MM.1S (cell line): ENCODE measurements at regions not wholly inside any gene's neighbourhood (a gene's known extent, or its start where the extent isn't known, plus 50 kb on each side); places are given as distances from the start of the nearest gene placed in this dataset.

ENCODE experiments used
- DNase-seq: peaks from one replicate; pipeline ENCODE4 v3.0.0-alpha.2; 2015
- H2AFZ ChIP-seq: fragments of 300-600 bp; sonication (generic); 2 replicates; pipeline ENCODE4 v1.6.0; 2016; ENCODE audit warnings: antibody characterized with exemption, low read length
- H3F3A ChIP-seq: fragments of 300-600 bp; sonication (generic); 2 replicates; pipeline ENCODE4 v1.6.1; 2016; ENCODE audit warnings: mild to moderate bottlenecking, antibody characterized with exemption, low read length, moderate library complexity, mixed read lengths; ENCODE audit not compliant: insufficient read depth
- H3K27ac ChIP-seq: fragments of 300-600 bp; sonication (generic); 2 replicates; pipeline ENCODE4 v1.5.1; 2016; ENCODE audit warnings: mild to moderate bottlenecking, low read length
- H3K27me3 ChIP-seq: fragments of 300-600 bp; sonication (generic); replicated peaks from 2 replicates; pipeline ENCODE4 v1.6.0; 2016; ENCODE audit warnings: low read length; ENCODE audit not compliant: insufficient read depth
- H3K36me3 ChIP-seq: fragments of 300-600 bp; sonication (generic); replicated peaks from 2 replicates; pipeline ENCODE4 v1.6.1; 2016; ENCODE audit warnings: mild to moderate bottlenecking, low read length, mixed read lengths; ENCODE audit not compliant: insufficient read depth
- H3K4me1 ChIP-seq: fragments of 300-600 bp; sonication (generic); 2 replicates; pipeline ENCODE4 v1.6.1; 2016; ENCODE audit warnings: low read length, mixed read lengths
- H3K4me2 ChIP-seq: fragments of 300-600 bp; sonication (generic); 2 replicates; pipeline ENCODE4 v1.6.0; 2016; ENCODE audit warnings: low read depth, low read length
- H3K4me3 ChIP-seq: fragments of 300-600 bp; sonication (generic); 2 replicates; pipeline ENCODE4 v1.5.1; 2016; ENCODE audit warnings: low read length, mixed read lengths
- H3K79me2 ChIP-seq: fragments of 300-600 bp; sonication (generic); 2 replicates; pipeline ENCODE4 v1.6.1; 2016; ENCODE audit warnings: mixed run types, low read length, mixed read lengths
- H3K9ac ChIP-seq: fragments of 300-600 bp; sonication (generic); 2 replicates; pipeline ENCODE4 v1.6.1; 2016; ENCODE audit warnings: low read length, mixed read lengths
- H3K9me2 ChIP-seq: fragments of 300-600 bp; sonication (generic); replicated peaks from 2 replicates; pipeline ENCODE4 v1.6.1; 2016; ENCODE audit warnings: mild to moderate bottlenecking, low read length, mixed read lengths; ENCODE audit not compliant: insufficient read depth
- H3K9me3 ChIP-seq: fragments of 300-600 bp; sonication (generic); replicated peaks from 2 replicates; pipeline ENCODE4 v1.6.1; 2016; ENCODE audit warnings: mild to moderate bottlenecking, low read length, mixed read lengths; ENCODE audit not compliant: insufficient read depth
- H4K20me1 ChIP-seq: fragments of 300-600 bp; sonication (generic); 2 replicates; pipeline ENCODE4 v1.6.1; 2016; ENCODE audit warnings: mild to moderate bottlenecking, low read length, moderate library complexity, mixed read lengths; ENCODE audit not compliant: insufficient read depth
- CTCF ChIP-seq: fragments of 300-600 bp; sonication (generic); IDR thresholded peaks from 2 replicates; pipeline ENCODE4 v1.5.1; 2016; ENCODE audit warnings: antibody characterized with exemption, low read length, mixed read lengths
- EZH2 ChIP-seq: fragments of 300-600 bp; sonication (generic); optimal IDR thresholded peaks from 2 replicates; pipeline ENCODE3; 2017; ENCODE audit warnings: low read depth, mild to moderate bottlenecking, antibody characterized with exemption, low read length, mixed read lengths
- EZH2phosphoT487 ChIP-seq: fragments of 300-600 bp; sonication (generic); IDR thresholded peaks from 2 replicates; pipeline ENCODE4 v1.6.1; 2018; ENCODE audit warnings: antibody characterized with exemption, low read length

GRCh38 chr5:163281512-163281911, 155.9 kb upstream of the CCNG1 start:
- no peaks in the 10 kb centered on the region for H3K36me3 ChIP-seq
- no peak overlapping the region for H3K9ac ChIP-seq
- H3K79me2 ChIP-seq, result no peaks in the 10 kb centered on the region
- no peaks in the 10 kb centered on the region for H4K20me1 ChIP-seq
- no peak overlapping the region for H3K4me3 ChIP-seq
- no peaks in the 10 kb centered on the region for H3K27me3 ChIP-seq
- no peaks in the 10 kb centered on the region for H3F3A ChIP-seq
- TF ChIP-seq EZH2 (no peak), CTCF (no peak), EZH2phosphoT487 (no peak)
- DNase-seq, result no peak
- H3K9me3 ChIP-seq, result no peaks in the 10 kb centered on the region
- H3K4me1 ChIP-seq, result no peaks in the 10 kb centered on the region
- no peaks in the 10 kb centered on the region for H3K9me2 ChIP-seq
- no peak overlapping the region for H2AFZ ChIP-seq
- H3K27ac ChIP-seq, result no peak overlapping the region
- no peak overlapping the region for H3K4me2 ChIP-seq

GRCh38 chr5:163293836-163294235, 143.6 kb upstream of the CCNG1 start:
- TF ChIP-seq CTCF, result no peak
- no peak for TF ChIP-seq EZH2
- no peak for TF ChIP-seq EZH2phosphoT487
- Histone ChIP-seq H3K4me3 (no peak overlapping the region), H2AFZ (no peak overlapping the region), H3K27ac (no peak overlapping the region), H3F3A (no peaks in the 10 kb centered on the region), H3K9me2 (no peaks in the 10 kb centered on the region), H4K20me1 (no peaks in the 10 kb centered on the region), H3K9me3 (no peaks in the 10 kb centered on the region), H3K36me3 (no peaks in the 10 kb centered on the region), H3K4me1 (no peaks in the 10 kb centered on the region), H3K79me2 (no peaks in the 10 kb centered on the region), H3K4me2 (no peak overlapping the region), H3K27me3 (no peaks in the 10 kb centered on the region), H3K9ac (no peak overlapping the region)
- DNase-seq, result no peak

DNA sequence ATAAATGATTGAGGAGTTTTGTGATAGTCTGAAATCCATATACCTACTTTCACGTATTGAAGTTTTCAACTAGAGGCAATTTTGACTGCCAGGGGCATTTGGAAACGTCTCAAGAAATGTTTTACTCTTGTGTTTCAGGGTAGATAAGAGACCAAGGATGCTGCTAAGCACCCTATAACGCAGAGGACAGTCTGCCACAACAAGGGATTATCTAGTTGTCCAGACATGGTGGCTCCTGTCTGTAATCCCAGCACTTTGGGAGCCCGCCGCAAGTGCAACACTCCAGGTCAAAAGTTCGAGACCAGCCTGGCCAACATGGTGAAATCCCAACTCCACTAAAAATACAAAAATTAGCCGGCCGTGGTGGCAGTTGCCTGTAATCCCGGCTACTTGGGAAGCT, 133.7 kb upstream of the CCNG1 start:
- H3F3A ChIP-seq, result no peaks in the 10 kb centered on the region
- no peak overlapping the region for H2AFZ ChIP-seq
- H3K9me2 ChIP-seq, result no peaks in the 10 kb centered on the region
- H3K27ac ChIP-seq, result no peak overlapping the region
- H3K27me3 ChIP-seq, result no peaks in the 10 kb centered on the region
- no peaks in the 10 kb centered on the region for H3K79me2 ChIP-seq
- H3K36me3 ChIP-seq, result no peaks in the 10 kb centered on the region
- H3K4me3 ChIP-seq, result no peak overlapping the region
- TF ChIP-seq CTCF (no peak), EZH2 (no peak), EZH2phosphoT487 (no peak)
- H4K20me1 ChIP-seq, result no peaks in the 10 kb centered on the region
- no peak overlapping the region for H3K9ac ChIP-seq
- no peaks in the 10 kb centered on the region for H3K4me1 ChIP-seq
- no peak overlapping the region for H3K4me2 ChIP-seq
- no peaks in the 10 kb centered on the region for H3K9me3 ChIP-seq
- no peak for DNase-seq

- no peak overlapping the region for H3K27ac ChIP-seq
- no peaks in the 10 kb centered on the region; the same call in 1 of the 2 replicates for H3F3A ChIP-seq
- peaks cover 11% of the 10 kb centered on the region for H3K4me1 ChIP-seq
- no peak overlapping the region for H3K4me2 ChIP-seq
- TF ChIP-seq CTCF (no peak), EZH2phosphoT487 (no peak), EZH2 (no peak)
- no peaks in the 10 kb centered on the region for H3K36me3 ChIP-seq
- no peak overlapping the region for H3K9ac ChIP-seq
- no peak overlapping the region for H3K4me3 ChIP-seq
- H3K27me3 ChIP-seq, result no peaks in the 10 kb centered on the region
- no peaks in the 10 kb centered on the region for H4K20me1 ChIP-seq
- no peak overlapping the region for H2AFZ ChIP-seq
- no peaks in the 10 kb centered on the region for H3K9me3 ChIP-seq
- H3K9me2 ChIP-seq, result no peaks in the 10 kb centered on the region
- no peaks in the 10 kb centered on the region for H3K79me2 ChIP-seq
- no peak for DNase-seq
Observed at GRCh38 chr5:163305655-163306054, 131.7 kb upstream of the CCNG1 start.
